ENCODE measurements at regions not wholly inside any gene's neighbourhood (a gene's known extent, or its start where the extent isn't known, plus 50 kb on each side); places are given as distances from the start of the nearest gene placed in this dataset.

DNA sequence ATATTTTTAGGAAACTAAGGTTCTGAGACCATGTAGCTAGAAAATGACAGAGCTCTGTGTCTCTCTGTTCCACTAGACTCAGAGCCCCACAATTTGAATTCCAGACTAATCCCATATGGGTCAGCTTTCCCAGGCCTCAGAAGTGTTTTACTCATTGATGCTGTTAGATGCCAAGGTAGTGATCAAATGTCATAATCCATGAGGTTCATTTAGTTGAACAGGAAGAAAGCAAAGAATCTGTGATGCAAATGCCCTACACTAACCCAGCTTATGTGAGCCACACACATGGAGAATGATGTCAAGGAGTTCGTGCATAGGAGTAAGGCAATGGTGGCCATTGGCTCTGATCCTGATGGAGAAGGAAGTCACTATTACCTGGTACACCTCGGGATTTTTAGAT is 363.4 kb upstream of the RARB start:
- DNase-seq (ENCODE audit: low read depth, low spot score), result no peak
- no peak overlapping the region for H3K27ac ChIP-seq

DNA sequence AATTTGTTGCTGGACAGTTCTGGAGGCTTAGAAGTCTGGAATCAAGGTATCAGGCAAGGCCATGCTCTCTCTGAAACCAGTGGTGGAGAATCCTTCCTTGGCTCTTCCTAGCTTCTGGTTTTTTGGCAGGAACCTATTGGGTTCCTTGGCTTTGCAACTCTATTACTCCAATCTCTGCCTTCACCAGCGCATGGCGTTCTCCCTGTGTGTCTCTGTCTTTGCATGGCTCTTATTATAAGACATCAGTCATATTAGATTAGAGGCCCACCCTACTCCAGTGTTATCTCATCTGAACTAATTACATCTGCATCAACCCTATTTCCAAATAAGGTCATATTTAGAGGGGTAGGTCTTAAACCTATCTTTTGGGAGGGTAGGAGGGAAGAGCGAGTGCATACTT is 358.1 kb upstream of the RARB start:
- DNase-seq (ENCODE audit: low read depth, low spot score), result no peak
- H3K27ac ChIP-seq, result no peak overlapping the region

DNA sequence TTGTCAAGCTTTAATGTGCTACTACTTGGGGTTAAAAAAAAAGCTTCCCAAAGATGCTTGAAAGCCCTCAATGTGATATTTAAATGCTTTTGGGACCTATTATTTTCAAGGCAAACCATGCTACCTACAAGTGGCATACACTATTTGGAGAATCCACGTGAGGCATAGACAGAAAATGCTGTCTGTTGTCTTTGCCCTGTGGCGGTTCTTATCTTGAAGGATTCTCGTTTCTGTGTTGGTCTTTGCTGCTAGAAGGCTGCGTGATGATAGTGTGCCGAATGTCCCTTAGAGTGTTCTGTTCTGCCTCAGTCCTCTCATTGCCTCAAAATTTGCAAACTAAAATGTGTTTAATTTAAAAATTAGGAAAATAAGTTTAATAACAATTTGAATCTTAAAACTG is 356.2 kb upstream of the RARB start:
- no peak for DNase-seq (ENCODE audit: low read depth, low spot score)
- H3K27ac ChIP-seq, result no peak overlapping the region

DNA sequence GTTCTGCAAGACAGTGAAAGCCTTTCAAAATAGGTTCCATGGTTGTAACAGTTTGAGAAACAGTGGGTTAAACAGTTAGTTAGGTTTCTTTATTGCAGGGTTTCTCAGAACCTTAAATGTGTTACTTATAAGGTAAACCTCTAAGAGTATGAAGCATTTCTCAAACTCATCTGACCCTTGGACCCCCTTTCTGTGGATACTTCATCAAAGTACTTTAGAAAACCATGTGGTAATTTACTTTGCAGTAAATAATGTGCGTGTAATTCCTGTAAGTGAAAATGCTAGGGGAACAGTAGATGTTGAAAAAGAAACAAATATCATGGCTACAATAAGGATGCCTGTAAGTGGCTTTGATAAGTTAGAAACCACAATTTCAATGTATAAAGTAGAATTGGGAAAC is 354.6 kb upstream of the RARB start:
- no peak for DNase-seq (ENCODE audit: low read depth, low spot score)
- no peak overlapping the region for H3K27ac ChIP-seq

DNA sequence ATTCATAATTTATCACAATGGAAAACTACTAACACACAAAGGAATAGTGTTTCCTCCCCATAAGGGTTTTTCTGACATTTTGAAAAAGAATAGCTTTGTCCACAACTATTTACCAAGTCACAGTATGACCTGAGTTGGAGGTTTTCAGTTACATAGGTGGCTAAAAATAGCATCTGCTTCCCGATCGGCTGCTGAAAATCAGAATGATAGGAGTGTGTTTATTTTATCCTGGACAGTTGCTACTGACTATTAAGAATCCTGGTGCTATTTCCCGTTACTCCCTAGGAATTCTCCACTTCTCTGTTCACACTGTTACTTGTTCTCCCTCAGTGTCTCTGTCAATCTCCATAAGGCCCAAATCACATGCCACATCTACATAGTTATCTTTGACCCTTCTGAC is 353.9 kb upstream of the RARB start:
- no peak overlapping the region for H3K27ac ChIP-seq
- DNase-seq (ENCODE audit: low read depth, low spot score), result no peak

DNA sequence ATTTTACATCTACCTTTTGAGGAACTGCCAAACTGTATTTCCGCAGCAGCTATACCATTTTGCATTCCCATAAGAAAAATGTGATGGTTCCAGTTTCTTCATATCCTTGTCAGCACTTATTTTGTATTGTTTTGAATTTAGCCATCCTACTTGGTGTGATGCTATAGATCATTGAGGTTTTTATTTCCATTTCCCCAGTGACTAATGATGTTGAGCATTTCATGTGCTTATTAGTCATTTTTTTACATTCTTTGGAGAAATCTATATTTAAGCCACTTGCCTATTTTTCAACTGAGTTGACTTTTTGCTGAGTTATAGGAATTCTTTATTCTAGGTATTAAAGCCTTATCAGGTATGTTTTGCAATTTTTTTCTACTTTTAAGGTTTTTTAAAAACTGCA is 347.6 kb upstream of the RARB start:
- DNase-seq (ENCODE audit: low read depth, low spot score), result no peak

DNA sequence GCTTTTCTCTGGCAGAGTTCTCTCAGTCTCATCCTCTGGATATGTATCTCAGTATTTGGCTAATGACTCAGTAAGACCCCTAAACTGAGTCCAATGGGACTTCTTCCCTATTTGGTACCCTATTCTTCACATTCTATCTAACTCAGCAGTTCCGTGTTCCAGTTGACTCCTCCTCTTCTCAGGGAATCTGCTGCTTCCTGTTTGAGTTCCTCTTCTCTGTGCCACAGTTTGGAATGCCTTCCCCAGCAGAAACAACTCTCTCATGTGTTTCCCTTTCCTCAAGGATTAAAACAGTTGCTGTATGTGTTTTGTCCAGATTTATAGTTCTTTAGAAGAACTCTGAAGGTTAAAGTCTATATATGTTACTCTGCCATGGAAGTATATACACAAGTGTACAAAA is 344.0 kb upstream of the RARB start:
- no peak for DNase-seq (ENCODE audit: low read depth, low spot score)
- no peak overlapping the region for H3K27ac ChIP-seq

More for the DNA sequence above, 347.6 kb upstream of the RARB start:
- no peak overlapping the region for H3K27ac ChIP-seq

DNA sequence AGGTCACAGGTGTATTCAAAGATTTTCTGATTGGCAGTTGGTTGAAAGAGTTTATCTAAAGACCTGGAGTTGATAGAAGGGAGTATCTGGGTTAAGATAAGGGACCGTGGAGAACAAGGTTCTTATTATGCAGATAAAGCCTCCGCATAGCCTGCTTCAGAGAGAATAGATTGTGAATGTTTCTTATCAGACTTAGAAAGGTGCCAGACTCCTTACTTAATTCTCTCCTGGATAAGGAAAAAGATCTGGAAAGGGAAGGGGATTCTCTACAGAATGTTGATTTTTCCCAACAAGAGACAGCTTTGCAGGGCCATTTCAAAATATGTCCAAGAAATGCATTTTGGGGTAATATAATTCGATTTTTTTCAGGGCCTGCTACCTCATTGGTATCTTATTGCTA is 341.3 kb upstream of the RARB start:
- no peak for DNase-seq (ENCODE audit: low read depth, low spot score)
- no peak overlapping the region for H3K27ac ChIP-seq

DNA sequence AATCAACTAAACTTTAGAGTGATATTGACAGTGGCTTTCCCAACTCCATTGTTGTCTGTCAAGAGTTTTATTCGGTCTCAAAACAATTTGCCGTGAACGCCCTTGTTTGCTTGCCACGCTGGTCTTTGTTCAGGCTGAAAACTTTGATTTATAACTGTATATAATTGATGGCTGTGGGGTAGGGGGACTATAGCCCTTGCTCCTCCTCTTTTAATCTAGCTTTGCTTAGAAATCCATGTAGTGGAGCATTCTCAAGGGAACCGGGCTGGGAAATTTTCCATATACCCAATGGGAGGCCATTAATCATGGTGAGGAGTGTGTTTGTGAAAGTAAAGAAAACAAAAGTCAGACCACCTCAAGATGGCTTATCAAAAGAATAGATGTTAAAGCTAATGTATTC is 339.8 kb upstream of the RARB start:
- DNase-seq (ENCODE audit: low read depth, low spot score), result no peak

DNA sequence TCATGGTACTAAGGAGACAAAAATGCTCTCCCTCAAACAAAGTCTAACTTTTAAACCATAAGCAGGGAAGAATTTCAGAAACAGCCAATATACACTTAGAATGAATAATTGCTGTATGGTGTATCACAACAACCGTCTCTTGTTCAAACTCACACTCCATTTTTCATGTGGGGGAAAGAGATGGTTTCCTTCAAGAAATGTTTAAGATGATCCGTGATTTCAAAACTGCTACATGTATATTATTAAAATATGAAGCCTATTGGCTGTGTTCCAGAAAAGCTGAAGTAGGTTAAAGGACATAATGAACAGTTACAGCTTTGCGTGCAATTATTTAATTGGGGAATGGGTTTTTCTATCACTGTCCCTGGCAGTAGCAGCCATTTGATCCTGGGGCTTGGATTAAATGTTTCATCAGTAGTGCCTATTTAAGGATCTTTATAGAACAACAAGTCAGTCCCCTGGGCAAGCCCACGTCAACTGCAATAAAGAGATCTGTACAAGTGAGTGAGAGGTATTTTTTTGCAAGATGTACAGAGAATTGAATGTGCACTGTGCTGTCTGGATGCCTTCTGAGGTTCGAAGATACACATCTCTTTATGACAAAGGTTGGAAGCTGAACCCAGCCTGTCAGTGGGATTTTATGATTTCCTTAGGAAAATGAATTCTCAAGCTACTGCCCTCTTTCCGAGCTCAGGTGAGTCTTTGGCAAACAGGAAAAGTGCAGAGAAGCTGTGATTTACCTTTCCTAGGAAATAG is 337.2 kb upstream of the RARB start:
- no peak for DNase-seq (ENCODE audit: low read depth, low spot score)
- H3K27ac ChIP-seq, result no peak overlapping the region

More for the DNA sequence above, 339.8 kb upstream of the RARB start:
- H3K27ac ChIP-seq, result no peak overlapping the region

DNA sequence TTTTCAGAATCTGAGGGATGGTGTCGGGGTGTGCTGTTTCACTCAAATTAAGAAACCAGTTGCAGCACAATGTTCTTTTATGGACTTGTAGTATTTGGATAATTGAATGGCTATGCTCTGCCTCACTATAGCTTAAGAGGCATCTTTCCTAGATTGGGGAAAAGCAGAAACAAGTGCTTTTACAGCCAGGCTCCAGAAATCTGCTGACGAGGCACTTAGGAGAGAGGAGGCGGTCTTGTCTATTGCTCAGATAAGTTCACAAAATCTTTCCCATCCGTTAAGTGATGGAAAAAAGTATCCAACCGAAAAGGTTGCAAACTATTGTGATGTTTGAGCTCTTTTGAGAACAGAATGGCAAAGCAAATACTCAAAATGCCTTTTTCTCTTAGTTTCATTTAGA is 336.1 kb upstream of the RARB start:
- no peak overlapping the region for H3K27ac ChIP-seq
- no peak for DNase-seq (ENCODE audit: low read depth, low spot score)

DNA sequence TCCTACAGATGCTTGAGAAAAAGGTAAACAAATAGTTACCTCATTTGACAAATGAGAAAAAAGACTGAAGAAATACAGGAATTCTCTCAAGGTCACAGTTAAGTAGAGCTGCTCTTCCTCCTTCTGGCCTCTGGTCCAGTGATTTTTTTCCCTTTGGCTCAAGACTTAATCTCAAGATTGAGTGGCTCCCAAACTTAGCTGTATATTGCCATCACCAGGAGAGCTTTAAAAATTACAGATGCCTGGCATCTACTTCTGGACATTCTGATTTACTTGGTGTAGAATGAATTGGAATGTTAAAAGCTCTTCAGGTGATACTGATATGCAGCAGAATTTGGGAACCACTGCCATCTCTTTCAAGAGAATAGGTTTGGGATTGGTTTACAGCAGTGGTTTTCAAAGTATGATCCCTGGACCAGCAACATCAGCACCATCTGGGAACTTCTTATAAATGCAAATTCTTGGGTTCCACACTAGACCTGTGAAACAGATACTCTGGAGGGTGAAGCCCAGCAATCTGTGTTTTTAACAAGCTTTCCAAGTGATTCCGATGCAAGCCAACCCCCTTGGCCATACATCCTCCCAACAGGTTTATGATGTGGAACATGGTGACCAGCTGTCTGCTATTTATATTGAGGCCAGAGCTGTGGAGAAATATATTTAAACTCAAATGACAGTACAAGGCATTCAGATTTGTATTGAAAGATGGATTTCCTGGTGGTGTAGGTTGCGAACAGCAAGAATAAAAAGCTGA is 333.0 kb upstream of the RARB start:
- no peak for DNase-seq (ENCODE audit: low read depth, low spot score)
- no peak overlapping the region for H3K27ac ChIP-seq

DNA sequence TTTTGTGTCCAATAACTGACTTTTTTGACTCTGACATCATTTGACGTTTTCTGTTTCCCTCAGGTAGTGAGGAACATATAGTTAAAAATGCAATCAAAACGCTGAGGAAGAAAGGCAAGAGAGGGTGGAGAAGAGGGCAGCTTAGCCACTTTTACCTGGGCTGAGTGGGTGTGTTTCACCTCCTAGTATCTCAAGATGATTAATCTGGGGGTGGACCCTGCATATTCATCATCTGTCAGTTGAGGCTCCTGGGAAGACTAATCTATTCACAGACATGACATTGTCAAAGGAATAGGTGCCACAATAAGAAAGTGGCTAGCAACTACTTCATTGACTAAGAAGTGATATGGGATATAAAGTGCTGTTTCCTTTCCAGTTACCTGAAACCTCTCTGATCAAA is 331.5 kb upstream of the RARB start:
- no peak for DNase-seq (ENCODE audit: low read depth, low spot score)
- H3K27ac ChIP-seq, result no peak overlapping the region

DNA sequence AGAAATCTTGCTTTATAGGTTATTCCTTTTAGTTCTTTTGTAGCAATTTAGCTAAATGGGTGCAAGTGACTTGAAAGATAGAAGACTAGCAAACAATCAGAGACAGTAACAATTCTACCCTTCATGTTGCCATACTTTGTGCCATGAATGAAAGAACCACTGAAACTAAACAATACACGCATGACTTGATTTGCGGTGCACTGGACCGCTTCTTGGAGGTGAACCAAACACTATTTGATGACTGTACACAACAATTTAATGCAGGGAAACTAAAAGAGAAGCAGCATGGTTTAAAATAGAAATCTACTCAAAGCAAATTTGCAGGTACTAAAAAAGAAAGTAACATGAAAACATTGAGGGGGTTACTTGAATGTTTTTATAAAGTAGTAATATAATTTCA is 331.0 kb upstream of the RARB start:
- no peak for DNase-seq (ENCODE audit: low read depth, low spot score)
- H3K27ac ChIP-seq, result no peak overlapping the region

DNA sequence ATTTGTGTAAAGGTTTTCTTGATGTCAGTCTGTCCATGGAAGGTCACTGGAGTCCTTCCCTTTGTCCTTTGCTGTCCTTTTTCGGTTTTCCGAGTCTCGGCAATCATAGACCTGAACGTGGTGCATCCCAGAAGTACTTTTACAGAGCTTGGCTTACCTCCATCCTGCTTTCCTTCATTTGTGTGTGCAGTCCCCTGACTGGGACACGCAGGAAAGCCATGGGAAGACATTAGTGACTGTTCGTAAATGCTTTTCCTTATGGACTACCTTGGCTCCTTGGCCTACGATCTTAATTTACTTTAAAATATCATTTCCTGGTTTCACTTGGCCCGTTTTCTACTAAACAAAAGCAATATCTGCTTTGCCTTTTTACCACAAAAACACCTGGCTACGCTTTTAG is 328.4 kb upstream of the RARB start:
- no peak for DNase-seq (ENCODE audit: low read depth, low spot score)
- H3K27ac ChIP-seq, result no peak overlapping the region

DNA sequence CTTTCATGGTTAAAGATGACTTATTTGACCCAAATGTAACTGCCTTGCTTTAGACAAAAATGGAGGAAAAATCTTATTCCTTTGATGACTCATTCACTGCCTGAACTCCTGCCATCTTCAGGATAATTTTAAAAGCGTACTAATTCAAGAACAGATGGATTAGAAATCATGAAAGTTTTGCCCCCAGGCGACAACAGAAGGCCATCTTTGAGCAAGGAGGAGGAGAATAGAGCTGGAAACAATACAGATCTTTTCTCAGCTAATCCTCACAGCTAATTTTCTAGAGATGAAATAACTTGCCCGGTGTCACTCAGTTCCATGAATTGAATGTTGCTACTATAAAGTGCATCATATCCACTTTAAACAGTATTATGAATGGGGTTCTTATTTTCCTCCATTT is 324.7 kb upstream of the RARB start:
- no peak overlapping the region for H3K27ac ChIP-seq
- no peak for DNase-seq (ENCODE audit: low read depth, low spot score)

DNA sequence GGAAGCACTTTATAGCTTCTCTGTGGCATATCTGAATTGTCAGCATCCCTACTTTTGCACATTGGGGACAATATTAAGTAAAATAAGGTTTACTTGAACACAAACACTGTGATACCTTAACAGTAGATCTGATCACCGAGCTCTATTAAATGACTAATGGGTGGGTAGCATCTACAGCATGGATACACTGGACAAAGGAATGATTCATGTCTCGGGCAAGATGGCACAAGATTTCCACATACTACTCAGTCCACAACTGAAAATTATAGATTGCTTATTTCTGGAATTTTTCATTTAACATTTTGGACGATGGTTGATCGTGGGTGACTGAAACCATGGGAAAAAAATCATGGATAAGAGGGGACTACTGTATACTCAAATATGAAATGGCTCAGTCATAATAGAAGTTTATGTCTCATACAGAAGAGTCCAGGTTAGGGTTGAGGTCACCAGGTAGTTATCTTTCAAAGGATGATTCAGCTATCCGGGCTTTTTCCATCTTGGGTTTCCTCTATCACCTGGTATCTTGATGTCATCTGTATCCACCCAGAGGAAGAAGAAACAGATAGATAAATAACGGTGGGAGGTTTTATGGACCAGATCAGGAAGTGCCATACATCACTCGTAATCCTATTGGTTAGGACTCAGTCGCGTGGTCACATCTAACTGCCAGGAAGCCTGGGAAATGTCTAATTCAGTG is 320.0 kb upstream of the RARB start:
- peak overlapping the region; percentile 14 for H3K27ac ChIP-seq
- DNase-seq (ENCODE audit: low read depth, low spot score), result peak; percentile 41

DNA sequence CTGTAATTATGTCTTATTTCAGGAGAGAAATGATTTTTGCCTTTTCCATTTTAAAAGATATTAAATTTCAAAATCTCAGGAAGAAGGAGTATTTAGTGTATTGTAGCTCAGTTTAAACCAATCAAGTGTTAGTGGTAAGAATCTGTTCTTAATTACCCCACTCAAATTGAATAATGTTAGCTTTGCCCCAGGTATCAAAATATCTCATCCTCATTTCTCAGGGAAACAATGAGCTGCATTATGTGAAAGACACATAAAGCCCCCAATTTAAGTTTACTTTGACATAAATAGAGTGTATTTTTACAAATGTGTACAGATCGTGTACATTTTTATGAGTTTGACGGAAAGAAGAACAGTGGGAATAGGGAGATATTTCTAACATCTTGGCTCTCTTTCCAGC is 317.4 kb upstream of the RARB start:
- no peak overlapping the region for H3K27ac ChIP-seq
- no peak for DNase-seq (ENCODE audit: low read depth, low spot score)

DNA sequence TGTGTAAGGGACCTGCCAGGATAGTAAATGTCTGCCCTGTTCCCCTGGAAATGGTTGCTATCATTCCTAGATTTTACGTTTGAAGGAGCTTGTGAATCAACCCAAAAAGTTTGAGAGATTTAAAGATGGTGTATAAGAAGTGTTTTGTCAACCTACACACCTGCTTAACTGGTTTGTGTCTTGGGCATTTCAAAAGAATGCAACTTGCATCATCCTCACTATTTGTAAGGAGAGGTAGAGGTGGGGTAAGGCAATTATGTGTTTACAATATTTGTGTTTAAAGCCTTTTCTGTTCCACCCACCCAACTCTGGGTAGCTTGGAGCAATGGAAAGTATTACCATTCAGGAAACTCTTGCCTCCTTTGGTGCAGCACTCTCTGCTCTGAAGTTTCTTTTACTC is 314.2 kb upstream of the RARB start:
- no peak for DNase-seq (ENCODE audit: low read depth, low spot score)
- no peak overlapping the region for H3K27ac ChIP-seq

DNA sequence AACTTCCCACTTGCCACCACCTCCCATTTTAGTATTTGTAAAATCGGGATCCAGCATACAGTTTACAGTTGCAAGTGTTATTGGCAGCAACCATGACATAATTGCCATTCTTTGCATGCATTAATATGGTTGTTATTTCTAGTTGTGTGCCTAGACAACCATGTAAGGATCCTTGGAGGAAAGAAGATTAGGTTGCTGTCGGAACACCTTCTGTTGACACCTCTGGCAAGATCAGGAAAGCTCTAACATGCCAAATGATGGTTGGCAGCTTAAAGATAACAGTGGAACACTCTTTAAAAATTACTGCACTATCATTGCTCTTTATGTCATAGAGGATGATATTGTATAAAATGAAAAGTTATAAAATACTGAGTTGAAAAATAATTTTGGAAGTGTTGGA is 313.5 kb upstream of the RARB start:
- DNase-seq (ENCODE audit: low read depth, low spot score), result no peak
- no peak overlapping the region for H3K27ac ChIP-seq

DNA sequence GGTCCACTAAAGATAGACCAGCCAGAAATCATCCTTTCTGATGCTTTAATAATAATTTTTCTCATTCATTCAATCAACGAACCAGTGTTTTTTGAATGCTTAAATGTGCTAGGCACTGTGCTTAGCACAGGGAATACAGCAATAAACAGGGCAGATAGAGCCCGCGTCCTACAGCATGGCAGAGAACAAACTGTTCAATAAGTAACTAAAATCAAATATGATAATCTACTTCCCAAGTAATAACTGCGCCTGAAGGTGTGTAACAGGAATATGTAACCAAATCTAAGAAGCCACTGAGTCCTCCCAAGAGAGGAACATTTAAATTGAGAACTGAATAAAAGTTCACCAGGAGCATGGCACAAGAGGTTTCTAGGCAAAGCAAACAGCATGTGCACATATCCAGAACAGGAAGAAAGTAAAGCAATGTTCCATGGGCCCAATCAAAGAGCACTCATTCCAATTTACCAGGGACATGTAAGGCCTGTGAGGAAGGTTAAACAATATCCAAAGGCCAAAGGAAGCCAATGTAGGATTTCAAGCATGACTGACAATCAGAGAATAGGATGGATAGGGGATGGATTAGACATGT is 311.0 kb upstream of the RARB start:
- DNase-seq (ENCODE audit: low read depth, low spot score), result no peak
- H3K27ac ChIP-seq, result no peak overlapping the region
